Naive B cell (primary cell): ENCODE measurements at regions not wholly inside any gene's neighbourhood (a gene's known extent, or its start where the extent isn't known, plus 50 kb on each side); places are given as distances from the start of the nearest gene placed in this dataset.

Experiments
- ATAC-seq, 2 donors: fragments of 150-1000 bp; cut with Tn5 transposase; 2 replicates each; pipeline ENCODE4 v1.10.0; 2021; ENCODE audit warnings: low read depth in 2 of 2, mild to moderate bottlenecking in 2 of 2, moderate library complexity in 2 of 2
- DNase-seq: peaks from one replicate; pipeline ENCODE4 v3.0.0; 2022
- H3K27ac Mint-ChIP-seq, 6 donors: one replicate each; pipeline ENCODE4 v1.8.0; 2020 to 2022; ENCODE audit warnings: mild to moderate bottlenecking in 6 of 6, mixed read lengths in 6 of 6, moderate library complexity in 5 of 6, inconsistent platforms in 2 of 6
- H3K27me3 Mint-ChIP-seq, 3 donors: one replicate each; pipeline ENCODE4 v1.8.0; 2021 to 2022; ENCODE audit warnings: mixed read lengths in 3 of 3, mild to moderate bottlenecking in 1 of 3
- H3K36me3 Mint-ChIP-seq, 2 donors: one replicate each; pipeline ENCODE4 v1.8.0; 2020 to 2022; ENCODE audit warnings: mixed read lengths in 2 of 2, inconsistent platforms in 1 of 2, mild to moderate bottlenecking in 1 of 2
- H3K4me1 Mint-ChIP-seq, 3 donors: one replicate each; pipeline ENCODE4 v1.8.0; 2020 to 2022; ENCODE audit warnings: mixed read lengths in 3 of 3, inconsistent platforms in 1 of 3, mild to moderate bottlenecking in 1 of 3, moderate library complexity in 1 of 3
- H3K4me3 Mint-ChIP-seq, 8 donors: one replicate each; pipeline ENCODE4 v1.8.0; 2020 to 2022; ENCODE audit warnings: mild to moderate bottlenecking in 8 of 8, mixed read lengths in 8 of 8, moderate library complexity in 8 of 8, inconsistent platforms in 2 of 8
- H3K9me3 Mint-ChIP-seq, 7 donors: one replicate each; pipeline ENCODE4 v1.8.0; 2020 to 2022; ENCODE audit warnings: mixed read lengths in 7 of 7, mild to moderate bottlenecking in 5 of 7, inconsistent platforms in 2 of 7, moderate library complexity in 1 of 7

- no peak for DNase-seq
- no peak overlapping the region for H3K4me3 Mint-ChIP-seq
- no peak for ATAC-seq
- no peaks in the 10 kb centered on the region for H3K4me1 Mint-ChIP-seq
- no peaks in the 10 kb centered on the region for H3K36me3 Mint-ChIP-seq
- no peak overlapping the region for H3K27ac Mint-ChIP-seq
- H3K27me3 Mint-ChIP-seq: peaks cover 14 to 22% (median 22%) of the 10 kb centered on the region in 3 donors
- peaks cover 0 to 2% (median 0%) of the 10 kb centered on the region in 7 donors for H3K9me3 Mint-ChIP-seq
These were observed 197.6 kb upstream of the SASH1 start for GRCh38 chr6:148144917-148145521.

GRCh38 chr6:148146717-148147462 lies 195.7 kb upstream of the SASH1 start:
- peaks cover 15 to 28% (median 26%) of the 10 kb centered on the region in 3 donors for H3K27me3 Mint-ChIP-seq
- no peak for DNase-seq
- H3K9me3 Mint-ChIP-seq: peaks cover 0 to 2% (median 0%) of the 10 kb centered on the region in 7 donors
- no peaks in the 10 kb centered on the region for H3K4me1 Mint-ChIP-seq
- no peaks in the 10 kb centered on the region for H3K36me3 Mint-ChIP-seq
- H3K4me3 Mint-ChIP-seq: no peak overlapping the region
- no peak for ATAC-seq
- no peak overlapping the region for H3K27ac Mint-ChIP-seq

- H3K27ac Mint-ChIP-seq: no peak overlapping the region
- DNase-seq (no peak), ATAC-seq (no peak)
- H3K27me3 Mint-ChIP-seq: peaks cover 18 to 34% (median 29%) of the 10 kb centered on the region in 3 donors
- H3K9me3 Mint-ChIP-seq: peaks cover 0 to 2% (median 0%) of the 10 kb centered on the region in 7 donors
- no peaks in the 10 kb centered on the region for H3K4me1 Mint-ChIP-seq
- H3K4me3 Mint-ChIP-seq: no peak overlapping the region
- no peaks in the 10 kb centered on the region for H3K36me3 Mint-ChIP-seq
These were observed 195.2 kb upstream of the SASH1 start for GRCh38 chr6:148147463-148147830.

- Mint-ChIP-seq H3K27ac (peak overlapping the region in 2 of 6 donors; percentile 2 to 5), H3K36me3 (no peaks in the 10 kb centered on the region), H3K4me1 (no peaks in the 10 kb centered on the region), H3K9me3 (peaks cover 0 to 2% (median 0%) of the 10 kb centered on the region in 7 donors), H3K27me3 (peaks cover 9 to 29% (median 28%) of the 10 kb centered on the region in 3 donors), H3K4me3 (no peak overlapping the region)
- no peak for ATAC-seq
- no peak for DNase-seq
These were observed 190.6 kb upstream of the SASH1 start for GRCh38 chr6:148151896-148152643.

GRCh38 chr6:148154668-148155067 lies 188.0 kb upstream of the SASH1 start:
- Mint-ChIP-seq H3K4me3 (no peak overlapping the region), H3K36me3 (no peaks in the 10 kb centered on the region), H3K27ac (no peak overlapping the region), H3K27me3 (peaks cover 8 to 21% (median 17%) of the 10 kb centered on the region in 3 donors), H3K9me3 (peaks cover 0 to 5% (median 0%) of the 10 kb centered on the region in 7 donors), H3K4me1 (no peaks in the 10 kb centered on the region)
- DNase-seq: no peak
- ATAC-seq: no peak

GRCh38 chr6:148155293-148155692 lies 187.3 kb upstream of the SASH1 start:
- no peaks in the 10 kb centered on the region for H3K36me3 Mint-ChIP-seq
- H3K27ac Mint-ChIP-seq: no peak overlapping the region
- H3K4me1 Mint-ChIP-seq: no peaks in the 10 kb centered on the region
- peaks cover 8 to 20% (median 16%) of the 10 kb centered on the region in 3 donors for H3K27me3 Mint-ChIP-seq
- ATAC-seq (no peak), DNase-seq (no peak)
- no peak overlapping the region for H3K4me3 Mint-ChIP-seq
- peaks cover 0 to 5% (median 0%) of the 10 kb centered on the region in 7 donors for H3K9me3 Mint-ChIP-seq

- H3K27ac Mint-ChIP-seq: no peak overlapping the region
- no peak overlapping the region for H3K4me3 Mint-ChIP-seq
- DNase-seq: no peak
- H3K36me3 Mint-ChIP-seq: no peaks in the 10 kb centered on the region
- no peak for ATAC-seq
- peaks cover 0 to 5% (median 0%) of the 10 kb centered on the region in 7 donors for H3K9me3 Mint-ChIP-seq
- H3K4me1 Mint-ChIP-seq: no peaks in the 10 kb centered on the region
- peaks cover 4 to 7% (median 6%) of the 10 kb centered on the region in 3 donors for H3K27me3 Mint-ChIP-seq
These were observed 184.8 kb upstream of the SASH1 start for GRCh38 chr6:148157841-148158240.

GRCh38 chr6:148164645-148165044 lies 178.0 kb upstream of the SASH1 start:
- DNase-seq (no peak), ATAC-seq (no peak)
- H3K27me3 Mint-ChIP-seq: peaks cover 0 to 5% (median 0%) of the 10 kb centered on the region in 3 donors
- no peaks in the 10 kb centered on the region for H3K4me1 Mint-ChIP-seq
- no peak overlapping the region for H3K27ac Mint-ChIP-seq
- no peaks in the 10 kb centered on the region for H3K36me3 Mint-ChIP-seq
- H3K9me3 Mint-ChIP-seq: peaks cover 0 to 2% (median 0%) of the 10 kb centered on the region in 7 donors
- no peak overlapping the region for H3K4me3 Mint-ChIP-seq

GRCh38 chr6:148166339-148166968 lies 176.2 kb upstream of the SASH1 start:
- H3K4me3 Mint-ChIP-seq: no peak overlapping the region
- no peaks in the 10 kb centered on the region for H3K4me1 Mint-ChIP-seq
- H3K9me3 Mint-ChIP-seq: peaks cover 0 to 2% (median 0%) of the 10 kb centered on the region in 7 donors
- H3K27me3 Mint-ChIP-seq: peaks cover 0 to 5% (median 0%) of the 10 kb centered on the region in 3 donors
- no peak for ATAC-seq
- H3K27ac Mint-ChIP-seq: no peak overlapping the region
- H3K36me3 Mint-ChIP-seq: no peaks in the 10 kb centered on the region
- DNase-seq: no peak

GRCh38 chr6:148169706-148170105 lies 172.9 kb upstream of the SASH1 start:
- no peaks in the 10 kb centered on the region for H3K9me3 Mint-ChIP-seq
- DNase-seq (no peak), ATAC-seq (no peak)
- no peak overlapping the region for H3K27ac Mint-ChIP-seq
- no peaks in the 10 kb centered on the region for H3K36me3 Mint-ChIP-seq
- H3K4me3 Mint-ChIP-seq: no peak overlapping the region
- H3K4me1 Mint-ChIP-seq: no peaks in the 10 kb centered on the region
- H3K27me3 Mint-ChIP-seq: peaks cover 3 to 16% (median 6%) of the 10 kb centered on the region in 3 donors

- DNase-seq (no peak), ATAC-seq (no peak)
- H3K4me1 Mint-ChIP-seq: no peaks in the 10 kb centered on the region
- no peak overlapping the region for H3K4me3 Mint-ChIP-seq
- H3K27ac Mint-ChIP-seq: no peak overlapping the region
- no peaks in the 10 kb centered on the region for H3K36me3 Mint-ChIP-seq
- no peaks in the 10 kb centered on the region for H3K9me3 Mint-ChIP-seq
- H3K27me3 Mint-ChIP-seq: peaks cover 3 to 16% (median 10%) of the 10 kb centered on the region in 3 donors
These were observed 172.4 kb upstream of the SASH1 start for GRCh38 chr6:148170286-148170685.

- no peak overlapping the region for H3K4me3 Mint-ChIP-seq
- peaks cover 0 to 3% of the 10 kb centered on the region in 2 donors for H3K36me3 Mint-ChIP-seq
- H3K4me1 Mint-ChIP-seq: no peaks in the 10 kb centered on the region
- H3K27ac Mint-ChIP-seq: no peak overlapping the region
- DNase-seq: no peak
- H3K9me3 Mint-ChIP-seq: peaks cover 0 to 14% (median 4%) of the 10 kb centered on the region in 7 donors
- peaks cover 7 to 16% (median 13%) of the 10 kb centered on the region in 3 donors for H3K27me3 Mint-ChIP-seq
- no peak for ATAC-seq
These were observed 169.1 kb upstream of the SASH1 start for GRCh38 chr6:148173548-148173947.

- Mint-ChIP-seq H3K36me3 (peaks cover 0 to 3% of the 10 kb centered on the region in 2 donors), H3K9me3 (peaks cover 0 to 14% (median 4%) of the 10 kb centered on the region in 7 donors), H3K27ac (no peak overlapping the region), H3K27me3 (peaks cover 8 to 16% (median 13%) of the 10 kb centered on the region in 3 donors), H3K4me3 (no peak overlapping the region), H3K4me1 (no peaks in the 10 kb centered on the region)
- ATAC-seq (no peak), DNase-seq (no peak)
These were observed 167.0 kb upstream of the SASH1 start for GRCh38 chr6:148175550-148176188.
